ENCODE measurements at regions not wholly inside any gene's neighbourhood (a gene's known extent, or its start where the extent isn't known, plus 50 kb on each side); places are given as distances from the start of the nearest gene placed in this dataset.

DNA sequence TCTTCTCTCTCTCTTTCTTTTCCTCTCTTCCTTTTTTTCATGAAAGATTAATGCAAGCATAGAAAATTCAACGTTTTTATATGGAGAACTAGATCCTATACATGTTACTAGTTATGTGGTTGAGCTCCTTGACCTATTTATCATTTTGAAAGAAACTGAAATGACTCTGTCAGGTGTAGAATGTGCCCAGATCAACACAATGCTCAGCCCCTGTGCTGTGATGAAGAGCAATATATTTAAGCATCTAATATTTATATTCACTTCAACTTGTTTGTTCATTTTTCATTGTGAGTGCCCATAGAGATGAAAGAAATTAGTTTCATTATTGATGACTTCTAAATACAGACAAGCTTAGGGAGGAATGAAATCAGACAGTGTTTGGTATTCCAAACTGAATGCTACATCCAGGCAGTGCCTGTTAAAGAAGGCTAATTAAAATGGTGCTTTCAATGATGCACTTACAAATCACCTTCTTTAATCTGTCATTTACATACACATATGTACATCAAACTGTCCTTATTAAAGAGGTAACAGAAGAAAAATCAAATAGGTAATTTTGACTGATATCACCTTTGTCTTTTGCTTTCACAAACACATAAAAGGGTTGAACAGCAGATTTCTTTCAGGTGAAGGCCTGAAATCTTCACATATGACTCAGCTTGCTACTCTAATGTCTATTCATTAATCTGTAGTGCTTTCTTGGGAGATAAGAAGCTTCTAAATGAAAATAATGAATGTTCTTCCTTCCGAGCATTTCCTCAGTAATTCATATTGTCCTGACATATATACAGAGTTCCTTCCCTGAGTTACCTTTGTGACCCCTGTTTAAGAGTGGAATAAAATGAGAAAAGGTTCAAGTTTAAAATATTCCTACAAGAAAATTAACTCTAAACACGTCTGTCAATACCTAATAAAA, 915.9 kb downstream of the PDHA2 start:
- TF ChIP-seq, protein P1, sequence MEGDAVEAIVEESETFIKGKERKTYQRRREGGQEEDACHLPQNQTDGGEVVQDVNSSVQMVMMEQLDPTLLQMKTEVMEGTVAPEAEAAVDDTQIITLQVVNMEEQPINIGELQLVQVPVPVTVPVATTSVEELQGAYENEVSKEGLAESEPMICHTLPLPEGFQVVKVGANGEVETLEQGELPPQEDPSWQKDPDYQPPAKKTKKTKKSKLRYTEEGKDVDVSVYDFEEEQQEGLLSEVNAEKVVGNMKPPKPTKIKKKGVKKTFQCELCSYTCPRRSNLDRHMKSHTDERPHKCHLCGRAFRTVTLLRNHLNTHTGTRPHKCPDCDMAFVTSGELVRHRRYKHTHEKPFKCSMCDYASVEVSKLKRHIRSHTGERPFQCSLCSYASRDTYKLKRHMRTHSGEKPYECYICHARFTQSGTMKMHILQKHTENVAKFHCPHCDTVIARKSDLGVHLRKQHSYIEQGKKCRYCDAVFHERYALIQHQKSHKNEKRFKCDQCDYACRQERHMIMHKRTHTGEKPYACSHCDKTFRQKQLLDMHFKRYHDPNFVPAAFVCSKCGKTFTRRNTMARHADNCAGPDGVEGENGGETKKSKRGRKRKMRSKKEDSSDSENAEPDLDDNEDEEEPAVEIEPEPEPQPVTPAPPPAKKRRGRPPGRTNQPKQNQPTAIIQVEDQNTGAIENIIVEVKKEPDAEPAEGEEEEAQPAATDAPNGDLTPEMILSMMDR (IDR thresholded peaks at IDR 0.05), result no peak
- TF ChIP-seq ZFX (IDR thresholded peaks at IDR 0.05; ENCODE audit: borderline replicate concordance), result no peak

Data from 22Rv1 (cell line).